Large intestine (tissue), 3 donors: ENCODE measurements at regions not wholly inside any gene's neighbourhood (a gene's known extent, or its start where the extent isn't known, plus 50 kb on each side); places are given as distances from the start of the nearest gene placed in this dataset.

Experiments used
- DNase-seq, 2 donors: peaks; one replicate each; pipeline versions ENCODE4 v3.0.0 to v3.0.0-alpha.2; 2013
- H3K27ac ChIP-seq: one replicate; pipeline ENCODE4 v1.5.1; 2013; ENCODE audit warnings: low read length
- H3K27me3 ChIP-seq: 2 replicates; pipeline ENCODE4 v1.6.1; 2013; ENCODE audit warnings: low read length; ENCODE audit not compliant: control insufficient read depth, insufficient read depth
- H3K36me3 ChIP-seq: 2 replicates; pipeline ENCODE4 v1.6.1; 2013; ENCODE audit warnings: low read length; ENCODE audit not compliant: control insufficient read depth, insufficient read depth
- H3K4me1 ChIP-seq: one replicate; pipeline ENCODE4 v1.6.1; 2013; ENCODE audit warnings: low read length; ENCODE audit not compliant: control insufficient read depth, insufficient read depth
- H3K4me3 ChIP-seq: one replicate; pipeline ENCODE4 v1.5.1; 2013; ENCODE audit warnings: low read length
- H3K9me3 ChIP-seq: one replicate; pipeline ENCODE4 v1.6.1; 2013; ENCODE audit warnings: mild to moderate bottlenecking, low read depth, low read length, moderate library complexity; ENCODE audit not compliant: control insufficient read depth
- WGBS: methylation state at CpG from one replicate; pipeline ENCODE4 v1.1.5; 2013; ENCODE audit warnings: low lambda C conversion rate; ENCODE audit not compliant: insufficient coverage; 5-methylcytosine and 5-hydroxymethylcytosine counted together

- no peak for DNase-seq
- Histone ChIP-seq H3K4me1 (no peaks in the 10 kb centered on the region), H3K27ac (no peak overlapping the region), H3K9me3 (no peaks in the 10 kb centered on the region), H3K27me3 (no peaks in the 10 kb centered on the region), H3K4me3 (no peak overlapping the region), H3K36me3 (no peaks in the 10 kb centered on the region)
- WGBS: no CpG with 5 or more reads among the region's 1 CpG
These were observed 344.3 kb downstream of the GATA3 start for GRCh38 chr10:8398771-8399170.

DNA sequence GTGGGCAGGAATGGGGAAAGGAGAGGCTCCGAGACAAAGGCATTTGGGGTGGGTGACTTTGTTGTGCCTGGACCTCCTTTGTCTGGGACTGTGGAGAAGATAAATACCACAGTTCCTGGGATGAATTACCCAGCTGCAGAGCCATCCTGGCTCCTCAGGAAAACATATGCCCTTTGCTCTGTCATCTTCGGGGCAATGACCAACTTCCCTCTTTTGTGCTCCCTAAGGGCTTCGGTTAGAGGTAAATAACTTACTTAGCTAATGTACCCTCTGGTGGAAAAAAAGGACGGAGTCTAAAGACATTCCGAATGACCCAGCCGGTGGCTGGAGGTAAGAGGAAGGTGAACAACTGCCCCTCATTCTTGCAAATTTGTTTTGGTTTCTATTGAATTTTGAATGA is 345.7 kb downstream of the GATA3 start:
- Histone ChIP-seq H3K9me3 (no peaks in the 10 kb centered on the region), H3K4me1 (no peaks in the 10 kb centered on the region), H3K4me3 (no peak overlapping the region), H3K27me3 (no peaks in the 10 kb centered on the region), H3K36me3 (no peaks in the 10 kb centered on the region), H3K27ac (no peak overlapping the region)
- no CpG with 5 or more reads among the region's 6 CpGs for WGBS
- no peak for DNase-seq

GRCh38 chr10:8400892-8401291 is 346.4 kb downstream of the GATA3 start:
- DNase-seq: no peak
- Histone ChIP-seq H3K27me3 (no peaks in the 10 kb centered on the region), H3K9me3 (no peaks in the 10 kb centered on the region), H3K4me3 (no peak overlapping the region), H3K4me1 (no peaks in the 10 kb centered on the region), H3K27ac (no peak overlapping the region), H3K36me3 (no peaks in the 10 kb centered on the region)
- 100% methylated on average over 2 of the region's 3 CpGs for WGBS

DNA sequence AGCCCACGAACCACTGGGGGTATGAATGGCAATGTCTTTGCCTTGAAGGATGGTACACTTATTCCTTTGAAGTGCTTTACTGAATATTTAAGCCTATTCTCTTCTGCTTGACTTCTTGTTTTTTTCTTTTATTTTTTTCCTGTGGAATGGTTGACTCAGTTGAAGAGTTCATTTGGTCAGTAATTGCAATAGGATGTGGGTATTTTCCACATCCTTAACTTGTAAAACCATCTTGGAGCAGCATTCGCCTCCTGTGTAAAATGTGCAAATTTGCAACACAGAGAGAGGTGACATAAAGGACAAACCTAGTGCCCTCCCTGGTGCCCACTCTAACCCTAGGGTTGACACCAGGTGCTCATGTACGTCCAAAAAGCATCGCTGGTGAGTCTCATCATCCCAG is 347.0 kb downstream of the GATA3 start:
- H3K4me3 ChIP-seq: no peak overlapping the region
- no peak for DNase-seq
- H3K27ac ChIP-seq: no peak overlapping the region
- H3K36me3 ChIP-seq: no peaks in the 10 kb centered on the region
- no peaks in the 10 kb centered on the region for H3K27me3 ChIP-seq
- no peaks in the 10 kb centered on the region for H3K9me3 ChIP-seq
- no peaks in the 10 kb centered on the region for H3K4me1 ChIP-seq
- no CpG with 5 or more reads among the region's 4 CpGs for WGBS

DNA sequence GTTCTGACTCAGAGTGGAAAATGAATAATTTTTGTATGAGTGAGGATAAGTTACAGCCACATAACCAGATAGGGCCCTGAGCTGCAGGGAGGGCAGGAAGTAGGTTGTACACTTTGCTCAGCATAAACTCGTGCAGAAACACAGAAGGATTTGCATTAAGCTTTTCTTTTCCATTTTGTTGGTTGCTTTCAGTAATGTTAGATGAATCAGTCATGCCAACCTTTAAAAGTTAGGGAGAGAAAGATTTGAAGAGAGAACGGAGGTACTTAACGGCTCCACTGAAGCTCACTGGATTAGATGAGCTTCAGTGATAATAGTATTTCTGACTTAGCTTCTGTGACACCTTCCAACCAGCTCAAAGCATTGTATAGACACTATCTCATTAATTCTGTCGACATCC is 348.1 kb downstream of the GATA3 start:
- no peak for DNase-seq
- H3K27me3 ChIP-seq: no peaks in the 10 kb centered on the region
- H3K36me3 ChIP-seq: no peaks in the 10 kb centered on the region
- no peaks in the 10 kb centered on the region for H3K4me1 ChIP-seq
- WGBS: no CpG with 5 or more reads among the region's 4 CpGs
- H3K4me3 ChIP-seq: no peak overlapping the region
- no peaks in the 10 kb centered on the region for H3K9me3 ChIP-seq
- no peak overlapping the region for H3K27ac ChIP-seq

DNA sequence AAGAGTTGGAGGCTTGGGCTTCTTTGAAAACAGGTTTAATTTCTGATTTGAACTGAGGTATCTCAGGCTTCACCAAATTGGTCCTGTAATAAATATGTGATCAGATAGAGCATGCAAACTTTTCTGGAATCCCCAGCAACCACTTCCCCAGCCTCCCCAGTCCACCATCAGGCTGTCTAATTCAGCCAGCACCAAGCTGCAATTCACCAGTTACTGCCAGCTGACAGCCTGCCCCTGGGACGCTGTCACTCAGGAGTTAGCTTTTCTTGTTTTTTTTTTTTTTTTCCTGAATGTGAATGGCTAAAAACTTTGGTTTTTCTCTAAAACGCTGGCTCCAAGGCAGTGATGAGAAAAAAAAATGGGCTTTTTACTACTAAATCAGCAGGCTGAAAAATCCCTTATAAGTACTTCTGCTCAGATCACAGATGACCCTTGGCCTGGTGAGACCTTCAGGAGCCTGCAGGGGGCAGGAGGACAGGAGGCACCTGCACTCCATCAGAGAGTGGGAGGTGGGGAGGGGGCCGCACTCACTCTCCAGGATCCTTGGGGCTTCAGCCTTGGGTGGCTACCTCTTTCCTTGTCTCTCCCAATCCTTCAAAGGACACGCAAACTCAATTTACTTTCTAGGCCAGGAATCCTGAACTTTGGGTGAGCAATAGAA is 349.4 kb downstream of the GATA3 start:
- no peak for DNase-seq
- Histone ChIP-seq H3K4me1 (no peaks in the 10 kb centered on the region), H3K27ac (no peak overlapping the region), H3K27me3 (no peaks in the 10 kb centered on the region), H3K4me3 (no peak overlapping the region), H3K9me3 (no peaks in the 10 kb centered on the region), H3K36me3 (no peaks in the 10 kb centered on the region)
- no CpG with 5 or more reads among the region's 4 CpGs for WGBS

DNA sequence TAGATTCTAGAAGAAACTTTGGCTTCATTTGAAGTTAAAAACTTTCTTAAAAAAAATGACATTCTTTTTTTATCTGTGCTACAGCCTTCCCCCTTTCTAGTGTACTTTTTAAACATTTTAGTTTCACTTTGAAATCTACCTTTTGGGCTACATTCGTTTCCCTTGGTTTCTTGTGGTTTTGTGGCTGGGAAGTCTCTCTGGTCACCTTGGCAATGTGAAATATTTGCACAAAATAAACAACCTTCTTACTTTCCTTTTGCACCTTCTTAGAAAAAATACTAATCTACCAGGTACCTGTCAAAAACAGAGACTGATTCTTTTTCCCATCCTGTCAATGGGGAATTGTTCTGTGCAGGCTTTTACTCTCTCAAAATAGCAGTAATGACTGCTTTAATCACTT is 350.2 kb downstream of the GATA3 start:
- no peaks in the 10 kb centered on the region for H3K9me3 ChIP-seq
- 43% methylated on average over 1 of the region's 1 CpG for WGBS
- H3K4me3 ChIP-seq: no peak overlapping the region
- no peak for DNase-seq
- H3K27me3 ChIP-seq: no peaks in the 10 kb centered on the region
- H3K27ac ChIP-seq: no peak overlapping the region
- no peaks in the 10 kb centered on the region for H3K36me3 ChIP-seq
- H3K4me1 ChIP-seq: no peaks in the 10 kb centered on the region

DNA sequence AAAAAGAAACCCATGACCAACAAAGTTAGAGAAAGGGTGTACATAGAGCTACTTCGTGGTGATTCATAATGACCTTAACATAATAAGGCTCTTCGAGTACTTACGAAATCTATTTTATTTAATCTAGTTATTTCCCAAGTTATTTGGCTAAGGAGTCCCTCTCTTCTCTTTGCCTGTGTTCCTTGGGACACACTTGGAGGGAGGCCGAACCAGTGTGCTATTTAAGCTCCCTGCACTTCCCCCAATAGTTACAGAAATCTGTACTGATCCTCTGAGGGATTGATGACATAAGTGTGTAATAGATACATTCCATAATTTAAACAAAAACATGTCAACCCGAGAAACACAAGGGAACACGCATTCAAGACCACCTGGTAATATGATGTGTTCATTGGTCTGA is 351.1 kb downstream of the GATA3 start:
- Histone ChIP-seq H3K4me1 (no peaks in the 10 kb centered on the region), H3K4me3 (no peak overlapping the region), H3K36me3 (no peaks in the 10 kb centered on the region), H3K9me3 (no peaks in the 10 kb centered on the region), H3K27ac (no peak overlapping the region), H3K27me3 (no peaks in the 10 kb centered on the region)
- DNase-seq: no peak
- WGBS: no CpG with 5 or more reads among the region's 6 CpGs

DNA sequence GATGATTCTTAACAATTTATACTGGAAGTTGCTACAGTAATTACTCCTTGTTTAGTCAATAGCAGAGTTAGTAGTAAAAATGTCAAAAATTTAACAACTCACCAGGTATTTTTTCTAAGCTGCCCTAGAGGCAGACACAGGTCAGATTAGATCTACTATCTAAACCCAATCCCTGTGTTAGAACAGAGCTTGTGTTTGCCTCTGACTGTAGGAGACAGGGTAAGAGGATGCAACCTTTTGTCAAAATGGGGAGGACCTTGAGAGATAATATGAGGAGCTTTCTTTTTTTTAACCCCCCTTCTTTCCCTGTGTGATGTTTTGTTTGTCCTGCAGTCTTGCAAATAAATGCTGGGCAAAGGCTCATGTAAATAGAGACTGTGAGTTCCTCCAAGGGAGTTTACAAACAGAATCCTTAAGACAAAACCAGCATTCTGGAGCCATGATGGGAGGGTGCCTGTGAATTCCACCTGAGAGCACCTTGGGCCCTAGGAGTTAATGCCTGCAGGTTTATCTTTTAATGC is 353.1 kb downstream of the GATA3 start:
- Histone ChIP-seq H3K4me3 (no peak overlapping the region), H3K27ac (no peak overlapping the region), H3K27me3 (no peaks in the 10 kb centered on the region), H3K4me1 (no peaks in the 10 kb centered on the region), H3K9me3 (no peaks in the 10 kb centered on the region), H3K36me3 (no peaks in the 10 kb centered on the region)
- DNase-seq: no peak

- H3K9me3 ChIP-seq: no peaks in the 10 kb centered on the region
- no peaks in the 10 kb centered on the region for H3K36me3 ChIP-seq
- WGBS: no CpG with 5 or more reads among the region's 3 CpGs
- H3K4me3 ChIP-seq: no peak overlapping the region
- H3K27ac ChIP-seq: no peak overlapping the region
- H3K4me1 ChIP-seq: no peaks in the 10 kb centered on the region
- no peak for DNase-seq
- H3K27me3 ChIP-seq: no peaks in the 10 kb centered on the region
These were observed 356.0 kb downstream of the GATA3 start for GRCh38 chr10:8410506-8410905.

DNA sequence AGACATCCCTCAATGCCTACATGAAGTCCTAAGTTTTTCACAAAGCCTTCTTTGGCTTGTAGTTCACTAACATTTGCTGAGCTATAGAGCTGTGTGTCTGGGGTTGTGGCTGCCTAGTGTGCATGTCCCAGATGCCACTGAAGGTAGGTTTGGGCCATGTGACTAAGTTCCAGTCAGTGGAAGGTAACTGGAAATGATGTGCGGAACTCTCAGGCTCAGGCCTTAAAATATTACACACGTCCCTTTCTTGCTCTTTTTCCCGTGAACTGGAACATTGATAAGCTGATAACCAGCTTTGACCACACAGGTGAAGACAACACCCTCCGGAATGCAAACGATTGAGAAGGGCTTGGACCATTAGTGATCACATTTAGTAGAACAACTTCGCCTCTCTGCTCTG is 358.1 kb downstream of the GATA3 start:
- Histone ChIP-seq H3K36me3 (no peaks in the 10 kb centered on the region), H3K4me1 (no peaks in the 10 kb centered on the region), H3K9me3 (no peaks in the 10 kb centered on the region), H3K4me3 (no peak overlapping the region), H3K27me3 (no peaks in the 10 kb centered on the region), H3K27ac (no peak overlapping the region)
- no CpG with 5 or more reads among the region's 6 CpGs for WGBS
- no peak for DNase-seq
